AG04450 (cell line): ENCODE measurements at regions not wholly inside any gene's neighbourhood (a gene's known extent, or its start where the extent isn't known, plus 50 kb on each side); places are given as distances from the start of the nearest gene placed in this dataset.
"Not testable (repeated sequence)": the region's sequence is repeated elsewhere in the genome, so short reads cannot be mapped to it uniquely, and the experiment has no call there.

Experiments used
- CTCF ChIA-PET: fragments of 300-600, 350-600 bp; formaldehyde crosslinking; extraction: SDS; loops from one replicate; lab custom pipeline; 2022; ENCODE audit warnings: antibody characterized with exemption, inconsistent platforms; lab: Charles Lee
- POLR2A ChIA-PET: fragments of 350-600 bp; formaldehyde crosslinking; extraction: SDS; loops from one replicate; lab custom pipeline; 2021; ENCODE audit warnings: antibody characterized with exemption, inconsistent platforms; lab: Yijun Ruan, JAX
- DNase-seq: peaks from one replicate; pipeline ENCODE4 v3.0.0-alpha.2; 2011; ENCODE audit warnings: low read depth, low spot score
- H3K27ac ChIP-seq: one replicate; pipeline ENCODE4 v1.5.1; 2012; ENCODE audit warnings: low read depth, low read length, control low read depth
- H3K27me3 ChIP-seq: one replicate; pipeline ENCODE4 v1.6.0; 2012; ENCODE audit warnings: low read length; ENCODE audit not compliant: control insufficient read depth, insufficient read depth
- H3K4me3 ChIP-seq: 2 replicates; pipeline ENCODE4 v1.5.1; 2011; ENCODE audit warnings: mild to moderate bottlenecking, low read depth, low read length, control low read depth
- H3K9me3 ChIP-seq: 2 replicates; pipeline ENCODE4 v1.5.1; 2012; ENCODE audit warnings: low read length; ENCODE audit not compliant: control insufficient read depth, insufficient read depth
- TF ChIP-seq, protein P1 (sequence below): IDR thresholded peaks from 2 replicates; pipeline ENCODE4 v1.5.1; 2011; ENCODE audit warnings: low read depth, low read length, control low read depth, inconsistent platforms

DNA sequence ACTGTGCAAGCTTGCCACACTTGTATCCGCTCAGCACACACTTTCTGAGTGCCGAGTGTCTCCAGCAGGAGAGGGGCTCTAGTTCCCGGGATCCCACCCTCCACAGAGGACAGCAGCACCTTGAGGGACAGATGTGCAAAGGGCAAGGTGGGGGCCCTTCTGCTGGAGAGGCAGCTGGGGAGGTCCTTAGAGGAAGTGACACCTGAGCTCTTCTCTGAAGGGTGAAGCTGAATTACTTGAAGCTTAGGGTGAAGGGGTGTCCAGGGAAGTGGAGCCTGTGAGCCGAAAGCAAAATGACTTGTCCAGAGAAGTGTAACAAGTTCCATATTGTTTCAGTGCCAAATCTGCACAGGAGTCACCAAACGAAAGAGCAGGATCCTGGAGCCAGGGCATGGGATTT is 136.3 kb upstream of the DUSP22 start:
- DNase-seq: no peak
- TF ChIP-seq, protein P1, sequence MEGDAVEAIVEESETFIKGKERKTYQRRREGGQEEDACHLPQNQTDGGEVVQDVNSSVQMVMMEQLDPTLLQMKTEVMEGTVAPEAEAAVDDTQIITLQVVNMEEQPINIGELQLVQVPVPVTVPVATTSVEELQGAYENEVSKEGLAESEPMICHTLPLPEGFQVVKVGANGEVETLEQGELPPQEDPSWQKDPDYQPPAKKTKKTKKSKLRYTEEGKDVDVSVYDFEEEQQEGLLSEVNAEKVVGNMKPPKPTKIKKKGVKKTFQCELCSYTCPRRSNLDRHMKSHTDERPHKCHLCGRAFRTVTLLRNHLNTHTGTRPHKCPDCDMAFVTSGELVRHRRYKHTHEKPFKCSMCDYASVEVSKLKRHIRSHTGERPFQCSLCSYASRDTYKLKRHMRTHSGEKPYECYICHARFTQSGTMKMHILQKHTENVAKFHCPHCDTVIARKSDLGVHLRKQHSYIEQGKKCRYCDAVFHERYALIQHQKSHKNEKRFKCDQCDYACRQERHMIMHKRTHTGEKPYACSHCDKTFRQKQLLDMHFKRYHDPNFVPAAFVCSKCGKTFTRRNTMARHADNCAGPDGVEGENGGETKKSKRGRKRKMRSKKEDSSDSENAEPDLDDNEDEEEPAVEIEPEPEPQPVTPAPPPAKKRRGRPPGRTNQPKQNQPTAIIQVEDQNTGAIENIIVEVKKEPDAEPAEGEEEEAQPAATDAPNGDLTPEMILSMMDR: no peak
- POLR2A ChIA-PET: no interaction called here
- Histone ChIP-seq H3K27me3 (peaks cover 8% of the 10 kb centered on the region), H3K27ac (no peak overlapping the region), H3K4me3 (no peak overlapping the region), H3K9me3 (no peaks in the 10 kb centered on the region)
- CTCF ChIA-PET: interaction anchor here (0.9 to 1.8 kb wide), 2 partner anchors 10 to 13 kb away, joined by 4 to 5 read pairs; no protein-coding TSS in a partner anchor

DNA sequence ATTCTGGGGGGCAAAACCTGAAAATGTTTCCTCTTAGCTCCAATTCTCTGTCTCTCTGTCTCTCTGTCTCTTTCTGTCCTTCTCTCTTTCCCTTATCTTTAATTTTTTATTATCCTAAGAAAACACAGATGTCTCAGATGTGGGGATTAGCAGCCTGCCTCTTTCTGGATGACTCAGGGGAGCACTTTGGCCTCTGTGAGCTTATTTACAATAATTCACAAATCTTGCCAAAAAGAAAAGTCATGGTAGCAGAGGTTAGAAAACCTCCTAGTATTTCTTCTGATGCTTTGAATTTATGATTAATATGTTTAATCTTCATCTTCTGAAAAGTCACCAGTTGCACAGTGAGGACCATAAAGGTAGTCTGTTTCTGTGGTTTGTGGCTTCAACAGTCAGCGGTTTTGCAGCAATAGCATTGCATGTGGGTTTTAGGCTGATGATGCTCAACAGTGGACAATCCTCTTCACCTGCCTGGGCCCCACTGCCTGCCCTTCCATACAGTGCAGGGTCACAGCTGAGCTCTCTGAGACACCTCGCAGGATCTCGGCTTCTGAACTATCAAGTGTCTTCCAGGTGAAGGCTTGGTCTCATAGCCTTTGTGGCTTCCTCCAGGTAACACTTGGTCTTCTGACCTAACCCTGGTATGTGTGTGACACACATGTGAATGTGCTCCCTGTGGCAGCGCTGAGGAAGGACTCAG is 135.7 kb upstream of the DUSP22 start:
- H3K27me3 ChIP-seq, H3K4me3 ChIP-seq, POLR2A ChIA-PET, DNase-seq, H3K9me3 ChIP-seq, H3K27ac ChIP-seq: not testable (repeated sequence)
- CTCF ChIA-PET: interaction anchor here (0.9 to 1.8 kb wide), 2 partner anchors 9 to 12 kb away, joined by 4 to 5 read pairs; no protein-coding TSS in a partner anchor

DNA sequence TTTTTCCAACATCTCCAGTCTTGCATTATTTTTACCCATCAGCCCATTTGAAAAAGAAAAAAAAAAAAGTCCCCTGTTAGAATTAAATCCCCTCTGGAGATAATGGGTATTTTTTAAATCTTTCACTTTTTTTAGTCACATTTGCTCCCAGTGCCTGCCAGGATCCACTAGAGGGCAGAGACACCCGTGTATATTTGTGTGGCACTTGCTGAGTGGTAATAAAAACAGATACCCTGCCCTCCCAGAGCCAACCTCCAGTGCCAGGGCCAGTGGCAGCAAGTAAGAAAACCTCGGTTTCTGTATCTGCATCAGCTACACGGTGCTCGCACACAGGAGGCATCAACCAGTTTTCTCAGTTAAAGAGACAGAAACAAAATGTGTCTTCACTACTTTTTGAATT is 135.1 kb upstream of the DUSP22 start:
- POLR2A ChIA-PET, H3K27me3 ChIP-seq, DNase-seq, H3K27ac ChIP-seq, H3K4me3 ChIP-seq, H3K9me3 ChIP-seq: not testable (repeated sequence)
- CTCF ChIA-PET: interaction anchor here (1.8 kb wide), 1 partner anchor 12 kb away, joined by 5 read pairs; no protein-coding TSS in a partner anchor
- TF ChIP-seq, protein P1: peak; percentile 27

- H3K27ac ChIP-seq: not testable (repeated sequence)
Measured at GRCh38 chr6:161657-162056, 130.6 kb upstream of the DUSP22 start.

GRCh38 chr6:164720-165119 is 127.6 kb upstream of the DUSP22 start:
- TF ChIP-seq, protein P1: no peak
- H3K9me3 ChIP-seq: no peaks in the 10 kb centered on the region
- no peak overlapping the region for H3K27ac ChIP-seq
- no peak overlapping the region for H3K4me3 ChIP-seq
- H3K27me3 ChIP-seq: no peaks in the 10 kb centered on the region
- ChIA-PET POLR2A (no interaction called here), CTCF (no interaction called here)
- DNase-seq: no peak

More at GRCh38 chr6:161657-162056, 130.6 kb upstream of the DUSP22 start:
- CTCF ChIA-PET, POLR2A ChIA-PET, H3K27me3 ChIP-seq, H3K4me3 ChIP-seq, DNase-seq, H3K9me3 ChIP-seq: not testable (repeated sequence)

DNA sequence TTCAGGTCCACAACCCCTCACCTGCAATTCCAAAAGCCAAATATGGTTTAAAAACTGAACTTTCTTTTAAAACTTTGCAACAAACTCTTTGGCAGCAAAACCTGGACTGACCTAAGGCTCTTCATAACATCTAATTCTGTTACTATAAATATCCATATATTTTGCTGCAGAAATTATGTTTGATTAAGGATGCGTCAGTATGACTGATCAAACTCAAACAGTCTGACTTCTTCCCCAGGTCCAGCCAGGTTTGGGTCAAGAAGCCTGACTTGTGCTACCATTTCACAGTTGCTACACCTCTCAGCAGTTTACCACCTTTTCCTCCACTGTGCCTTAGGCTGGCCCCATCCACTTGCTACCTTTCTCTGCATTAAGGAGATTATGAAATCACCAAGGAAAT is 127.0 kb upstream of the DUSP22 start:
- TF ChIP-seq, protein P1: no peak
- Histone ChIP-seq H3K9me3 (no peaks in the 10 kb centered on the region), H3K27me3 (no peaks in the 10 kb centered on the region), H3K4me3 (no peak overlapping the region), H3K27ac (no peak overlapping the region)
- CTCF ChIA-PET: interaction anchor here (0.6 kb wide), 1 partner anchor 9 kb away, joined by 4 read pairs; no protein-coding TSS in a partner anchor
- POLR2A ChIA-PET: no interaction called here
- DNase-seq: no peak
